Middle frontal gyrus (tissue), 1 donor: ENCODE measurements at regions not wholly inside any gene's neighbourhood (a gene's known extent, or its start where the extent isn't known, plus 50 kb on each side); places are given as distances from the start of the nearest gene placed in this dataset.
"Not testable (repeated sequence)": the region's sequence is repeated elsewhere in the genome, so short reads cannot be mapped to it uniquely, and the experiment has no call there.

Source experiments
- DNase-seq: peaks from one replicate; pipeline ENCODE4 v3.0.0-alpha.2; 2015; ENCODE audit warnings: low spot score; ENCODE audit errors: extremely low spot score

GRCh38 chr6:119966484-119966883 is 616.9 kb upstream of the MAN1A1 start:
- DNase-seq = no peak

- no peak for DNase-seq
Measured at GRCh38 chr6:119965900-119966299, 616.3 kb upstream of the MAN1A1 start.

GRCh38 chr6:119965008-119965407 is 615.4 kb upstream of the MAN1A1 start:
- DNase-seq = no peak

GRCh38 chr6:119962505-119962904 is 612.9 kb upstream of the MAN1A1 start:
- no peak for DNase-seq

GRCh38 chr6:119961450-119961849 is 611.9 kb upstream of the MAN1A1 start:
- no peak for DNase-seq

- DNase-seq = no peak
Measured at GRCh38 chr6:119960456-119960855, 610.9 kb upstream of the MAN1A1 start.

- no peak for DNase-seq
Measured at GRCh38 chr6:119960036-119960435, 610.5 kb upstream of the MAN1A1 start.

GRCh38 chr6:119957195-119957594 is 607.6 kb upstream of the MAN1A1 start:
- DNase-seq = no peak

- no peak for DNase-seq
Measured at GRCh38 chr6:119952696-119953095, 603.1 kb upstream of the MAN1A1 start.

- no peak for DNase-seq
Measured at GRCh38 chr6:119950681-119951080, 601.1 kb upstream of the MAN1A1 start.

- no peak for DNase-seq
Measured at GRCh38 chr6:119942078-119942752, 592.7 kb upstream of the MAN1A1 start.

GRCh38 chr6:119938752-119939151 is 589.2 kb upstream of the MAN1A1 start:
- DNase-seq = no peak

- DNase-seq = no peak
Measured at GRCh38 chr6:119934816-119935215, 585.3 kb upstream of the MAN1A1 start.

GRCh38 chr6:119929121-119929520 is 579.6 kb upstream of the MAN1A1 start:
- no peak for DNase-seq

GRCh38 chr6:119924888-119925287 is 575.3 kb upstream of the MAN1A1 start:
- not testable (repeated sequence) for DNase-seq

- DNase-seq = no peak
Measured at GRCh38 chr6:119922814-119923213, 573.3 kb upstream of the MAN1A1 start.

- no peak for DNase-seq
Measured at GRCh38 chr6:119921491-119922010, 572.0 kb upstream of the MAN1A1 start.

- no peak for DNase-seq
Measured at GRCh38 chr6:119917186-119917585, 567.6 kb upstream of the MAN1A1 start.

GRCh38 chr6:119915971-119916370 is 566.4 kb upstream of the MAN1A1 start:
- no peak for DNase-seq

- no peak for DNase-seq
Measured at GRCh38 chr6:119908157-119908556, 558.6 kb upstream of the MAN1A1 start.

- no peak for DNase-seq
Measured at GRCh38 chr6:119902681-119903080, 553.1 kb upstream of the MAN1A1 start.

- DNase-seq = no peak
Measured at GRCh38 chr6:119896806-119897205, 547.2 kb upstream of the MAN1A1 start.

GRCh38 chr6:119895626-119896025 is 546.1 kb upstream of the MAN1A1 start:
- DNase-seq = no peak
